Fibroblast of skin of right biceps (primary cell): ENCODE measurements at regions not wholly inside any gene's neighbourhood (a gene's known extent, or its start where the extent isn't known, plus 50 kb on each side); places are given as distances from the start of the nearest gene placed in this dataset.
"Not testable (repeated sequence)": the region's sequence is repeated elsewhere in the genome, so short reads cannot be mapped to it uniquely, and the experiment has no call there.

Experiments used
- DNase-seq: peaks from one replicate; pipeline ENCODE4 v3.0.0-alpha.2; 2013

GRCh38 chr16:61421111-61421510 is 615.1 kb downstream of the CDH8 start:
- no peak for DNase-seq

- no peak for DNase-seq
Measured at GRCh38 chr16:61419791-61420190, 616.4 kb downstream of the CDH8 start.

GRCh38 chr16:61418802-61419201 is 617.4 kb downstream of the CDH8 start:
- DNase-seq: not testable (repeated sequence)

DNA sequence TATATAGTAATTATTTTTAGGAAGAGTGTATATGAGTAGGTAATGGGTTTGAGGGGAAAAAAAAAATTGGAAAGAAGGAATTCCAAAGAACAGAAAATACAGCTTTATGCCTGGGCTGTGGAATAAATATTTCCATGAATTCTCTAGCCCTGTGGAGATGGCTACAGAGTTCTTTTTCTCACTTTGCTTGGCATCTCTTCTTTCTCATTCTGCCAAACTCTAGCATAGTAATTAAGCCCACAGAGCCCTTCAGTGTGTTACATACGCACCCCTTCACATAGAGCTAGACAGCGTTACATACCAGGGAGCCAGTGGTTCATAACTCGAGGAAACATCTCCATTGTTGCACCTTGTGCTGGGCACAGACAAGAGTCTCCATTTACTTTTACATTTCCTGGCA is 621.1 kb downstream of the CDH8 start:
- DNase-seq: no peak

DNA sequence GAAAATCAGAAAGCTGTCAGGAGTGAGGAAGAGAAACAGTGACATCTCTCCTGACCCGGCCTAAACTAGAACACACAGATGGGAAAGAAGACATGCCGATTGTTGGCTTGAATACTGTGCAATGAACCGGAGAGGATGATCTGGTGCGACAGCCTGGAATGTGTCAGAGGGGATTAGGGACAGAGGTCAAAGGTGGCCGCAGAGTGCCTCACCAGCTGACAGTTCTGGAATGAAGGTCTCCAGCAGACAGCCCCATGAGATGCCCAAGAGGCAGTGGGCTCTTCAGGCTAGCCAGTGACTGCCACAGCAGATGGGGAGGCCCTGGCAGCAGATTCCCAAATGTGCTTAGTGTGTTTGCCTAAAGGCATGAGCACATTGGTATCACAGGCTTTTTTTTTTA is 623.2 kb downstream of the CDH8 start:
- DNase-seq: no peak

DNA sequence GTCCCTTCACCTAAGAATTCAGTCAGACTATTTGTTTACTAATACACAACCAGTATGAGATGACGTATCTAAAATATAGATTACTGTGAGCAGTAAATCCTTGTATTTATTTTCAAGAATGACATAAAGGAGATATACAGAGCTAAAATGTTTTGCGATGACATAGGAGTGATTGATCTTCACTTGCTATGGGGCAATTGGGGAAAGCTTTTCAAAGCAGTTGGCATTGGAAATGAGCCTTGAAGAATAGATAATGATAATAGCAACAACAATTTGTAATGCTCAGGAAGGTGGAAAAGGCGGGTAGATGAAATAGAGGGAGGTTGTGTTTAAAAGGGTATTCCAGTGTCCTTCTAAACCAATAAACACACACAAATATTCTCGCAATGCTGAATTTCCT is 623.7 kb downstream of the CDH8 start:
- no peak for DNase-seq

GRCh38 chr16:61409604-61410003 is 626.6 kb downstream of the CDH8 start:
- no peak for DNase-seq

DNA sequence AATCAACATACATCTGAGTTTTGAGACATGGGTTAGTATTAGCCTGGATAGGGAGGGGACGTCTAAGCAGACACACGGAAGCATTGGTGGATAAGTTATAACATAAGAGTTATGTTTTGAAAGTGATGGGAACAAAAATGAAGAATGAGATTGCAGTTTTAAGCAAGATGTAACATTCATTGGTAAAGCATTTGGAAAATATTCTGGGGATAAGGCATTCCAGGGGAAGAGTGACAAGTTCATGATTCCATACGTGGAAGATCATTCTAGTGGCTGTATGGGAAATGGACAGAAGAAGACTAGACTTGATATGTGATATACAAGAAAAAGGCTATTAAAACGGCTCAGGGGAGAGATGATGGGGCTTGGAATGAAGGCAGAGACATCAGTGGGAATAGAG is 632.9 kb downstream of the CDH8 start:
- no peak for DNase-seq

- DNase-seq: no peak
Measured at GRCh38 chr16:61391896-61392295, 644.3 kb downstream of the CDH8 start.

DNA sequence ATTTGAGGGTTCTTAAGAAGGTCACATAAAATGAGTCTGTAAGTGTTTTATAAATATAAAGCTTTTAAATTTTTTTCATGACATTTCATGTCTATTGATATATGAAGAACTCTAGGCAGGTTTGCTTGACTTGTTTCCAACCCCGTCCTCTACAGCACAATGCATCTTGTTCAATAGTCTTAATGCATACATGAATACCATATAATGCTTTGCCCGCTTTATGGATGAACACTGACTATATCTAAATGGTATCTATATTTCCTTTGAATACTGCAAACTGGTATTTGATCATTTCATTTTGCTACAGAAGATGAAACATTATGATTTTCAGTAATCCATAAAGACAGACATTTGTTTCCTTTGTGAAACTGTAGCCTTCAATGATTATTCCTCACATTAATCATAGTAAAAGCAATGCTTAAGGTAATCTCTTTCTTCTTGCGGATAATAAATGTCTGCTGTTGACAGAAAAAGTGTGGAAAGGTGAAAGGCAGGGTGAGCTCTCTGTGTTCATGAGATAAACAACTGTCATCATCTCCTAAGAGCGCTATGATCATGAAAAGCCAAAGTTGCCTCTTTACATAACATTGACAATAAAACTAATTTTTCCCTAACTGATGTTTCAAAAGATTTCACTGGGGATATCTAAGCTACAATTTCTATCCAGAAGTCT is 645.1 kb downstream of the CDH8 start:
- DNase-seq: no peak

- no peak for DNase-seq
Measured at GRCh38 chr16:61385392-61386071, 650.7 kb downstream of the CDH8 start.

DNA sequence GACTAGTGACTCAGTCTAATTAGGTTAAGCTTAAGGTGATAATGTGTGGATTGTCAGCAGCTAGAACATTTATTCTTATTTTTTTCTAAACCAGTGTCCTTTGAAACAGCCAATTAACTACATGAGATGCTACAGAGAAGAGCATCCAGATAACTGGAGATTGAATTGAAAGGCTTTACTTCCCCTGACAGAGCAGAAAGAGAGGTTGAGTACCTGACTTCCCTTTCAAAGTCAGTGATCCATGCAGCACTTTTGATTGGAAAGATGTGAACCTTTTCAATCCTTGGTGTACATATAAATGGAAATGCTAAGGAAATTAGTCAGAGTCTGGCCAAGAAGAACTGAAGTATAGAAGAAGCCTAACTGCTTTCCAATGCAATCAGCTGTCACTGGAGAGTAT is 653.8 kb downstream of the CDH8 start:
- DNase-seq: no peak

- DNase-seq: no peak
Measured at GRCh38 chr16:61379311-61379710, 656.9 kb downstream of the CDH8 start.

DNA sequence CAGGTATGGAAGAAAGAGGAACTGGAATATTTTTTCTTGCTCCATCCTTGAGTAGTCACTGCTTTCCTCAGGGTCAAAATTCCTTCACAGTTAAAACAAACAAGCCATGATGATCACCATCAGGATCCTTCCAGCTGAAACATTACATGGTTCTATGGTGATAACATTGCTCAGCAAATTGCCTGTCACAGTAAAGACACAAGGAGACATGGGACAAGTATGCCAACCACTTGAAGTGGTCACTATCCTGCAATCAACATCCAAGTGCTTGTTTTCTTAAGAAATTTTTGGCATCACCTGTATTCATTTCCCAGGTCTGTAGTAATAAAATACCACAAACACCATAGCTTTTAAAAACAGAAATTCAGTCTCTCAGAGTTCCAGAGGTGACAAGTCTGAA is 662.2 kb downstream of the CDH8 start:
- DNase-seq: no peak

GRCh38 chr16:61371881-61372280 is 664.4 kb downstream of the CDH8 start:
- no peak for DNase-seq

GRCh38 chr16:61371388-61371787 is 664.9 kb downstream of the CDH8 start:
- no peak for DNase-seq

GRCh38 chr16:61370564-61370963 is 665.7 kb downstream of the CDH8 start:
- no peak for DNase-seq

DNA sequence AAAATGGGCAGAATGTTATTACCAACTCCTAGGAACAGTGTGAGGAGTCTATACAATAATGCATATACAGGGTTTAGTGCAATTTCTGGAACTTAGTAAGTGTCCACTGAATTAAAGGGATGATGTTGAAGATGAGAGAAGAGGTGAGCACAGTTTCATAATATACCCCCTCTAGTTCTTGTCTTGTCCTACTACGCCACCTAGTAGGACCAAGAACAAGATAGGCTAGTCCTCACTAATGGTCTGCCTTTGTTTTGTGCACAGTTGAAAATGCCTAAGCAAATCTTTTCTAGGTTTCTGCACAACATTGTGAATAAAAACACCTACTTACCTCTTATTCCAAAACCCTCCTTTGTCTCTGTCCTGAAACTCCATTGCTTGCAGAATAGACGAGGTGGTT is 670.2 kb downstream of the CDH8 start:
- no peak for DNase-seq

DNA sequence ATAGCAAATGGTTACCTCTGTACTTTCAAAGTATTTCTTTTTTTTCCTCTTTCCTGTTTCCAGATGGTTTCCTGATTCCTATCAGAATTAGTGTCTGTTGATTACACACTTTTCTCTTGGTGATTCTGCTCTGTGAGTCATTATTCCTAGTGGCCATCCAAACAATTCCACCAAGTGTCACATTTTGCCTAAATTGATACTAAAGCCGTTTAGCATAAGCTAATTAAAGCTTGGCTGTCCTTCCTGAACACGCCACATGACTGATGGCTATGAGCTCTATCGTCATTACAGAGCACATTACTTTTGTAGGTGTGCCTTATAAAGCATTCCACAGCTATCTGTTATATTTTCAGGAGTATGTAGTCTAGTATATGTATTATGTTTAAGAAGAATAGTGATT is 671.2 kb downstream of the CDH8 start:
- no peak for DNase-seq

GRCh38 chr16:61362585-61362984 is 673.7 kb downstream of the CDH8 start:
- no peak for DNase-seq

- DNase-seq: no peak
Measured at GRCh38 chr16:61344791-61345190, 691.4 kb downstream of the CDH8 start.

DNA sequence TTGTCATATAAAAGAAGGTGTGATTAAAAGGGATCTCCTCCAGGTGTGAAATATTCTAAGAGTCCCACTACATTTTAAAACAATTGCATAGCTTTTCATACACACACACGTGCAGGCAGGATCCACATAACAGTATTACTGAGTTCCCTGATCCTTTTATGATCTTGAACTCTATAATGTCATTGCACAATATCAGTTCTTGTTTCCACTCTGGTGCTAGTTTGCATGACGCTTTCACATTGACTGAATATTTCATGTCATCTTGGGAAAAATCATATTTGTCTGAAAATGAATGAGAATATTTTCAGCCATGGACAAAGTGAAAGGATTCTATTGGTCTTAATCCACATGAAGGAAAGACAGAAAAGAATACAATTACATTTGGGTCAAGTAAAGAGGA is 703.8 kb downstream of the CDH8 start:
- no peak for DNase-seq

DNA sequence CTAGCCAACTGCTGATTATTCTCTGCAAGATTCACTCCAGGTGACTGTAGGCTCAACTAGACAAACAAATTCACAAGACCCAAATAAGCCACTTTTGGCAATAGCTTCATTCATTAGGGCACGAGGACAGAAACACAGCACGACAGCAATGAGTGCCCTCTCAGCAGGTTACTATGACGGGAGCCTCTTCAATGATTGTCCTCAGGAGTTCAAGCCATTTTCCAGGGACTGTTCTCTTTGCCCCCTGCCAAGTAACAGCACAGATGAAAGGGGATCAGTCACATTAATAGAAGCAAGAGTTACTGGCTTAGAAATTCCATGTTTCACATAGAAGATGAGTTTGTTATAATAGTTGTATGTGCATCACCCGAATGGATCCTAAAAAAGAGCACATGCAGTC is 712.2 kb downstream of the CDH8 start:
- DNase-seq: no peak

- DNase-seq: no peak
Measured at GRCh38 chr16:61323456-61323855, 712.8 kb downstream of the CDH8 start.

- DNase-seq: no peak
Measured at GRCh38 chr16:61320791-61321190, 715.4 kb downstream of the CDH8 start.
